ENCODE measurements at regions not wholly inside any gene's neighbourhood (a gene's known extent, or its start where the extent isn't known, plus 50 kb on each side); places are given as distances from the start of the nearest gene placed in this dataset.

DNA sequence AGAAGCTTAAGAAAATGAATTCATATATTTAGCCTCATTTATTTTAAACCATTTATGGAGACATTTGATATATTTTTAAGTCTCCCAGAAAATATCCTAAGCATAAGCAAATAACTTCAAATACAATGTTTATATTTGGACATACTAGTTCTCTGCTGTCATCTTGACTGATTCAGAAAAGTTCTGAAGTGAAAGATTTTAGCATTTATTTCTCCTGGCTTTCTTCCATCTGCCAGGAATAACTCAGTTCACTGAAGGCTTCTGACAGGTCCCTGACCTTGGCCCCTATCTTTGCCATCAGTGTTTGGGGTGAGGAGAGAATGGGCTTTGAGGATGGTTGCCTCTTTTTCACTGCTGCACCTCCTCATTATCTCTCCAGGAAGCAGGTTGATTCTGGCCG is 115.7 kb downstream of the SLIT2 start (continued):
- TF ChIP-seq, protein P1, sequence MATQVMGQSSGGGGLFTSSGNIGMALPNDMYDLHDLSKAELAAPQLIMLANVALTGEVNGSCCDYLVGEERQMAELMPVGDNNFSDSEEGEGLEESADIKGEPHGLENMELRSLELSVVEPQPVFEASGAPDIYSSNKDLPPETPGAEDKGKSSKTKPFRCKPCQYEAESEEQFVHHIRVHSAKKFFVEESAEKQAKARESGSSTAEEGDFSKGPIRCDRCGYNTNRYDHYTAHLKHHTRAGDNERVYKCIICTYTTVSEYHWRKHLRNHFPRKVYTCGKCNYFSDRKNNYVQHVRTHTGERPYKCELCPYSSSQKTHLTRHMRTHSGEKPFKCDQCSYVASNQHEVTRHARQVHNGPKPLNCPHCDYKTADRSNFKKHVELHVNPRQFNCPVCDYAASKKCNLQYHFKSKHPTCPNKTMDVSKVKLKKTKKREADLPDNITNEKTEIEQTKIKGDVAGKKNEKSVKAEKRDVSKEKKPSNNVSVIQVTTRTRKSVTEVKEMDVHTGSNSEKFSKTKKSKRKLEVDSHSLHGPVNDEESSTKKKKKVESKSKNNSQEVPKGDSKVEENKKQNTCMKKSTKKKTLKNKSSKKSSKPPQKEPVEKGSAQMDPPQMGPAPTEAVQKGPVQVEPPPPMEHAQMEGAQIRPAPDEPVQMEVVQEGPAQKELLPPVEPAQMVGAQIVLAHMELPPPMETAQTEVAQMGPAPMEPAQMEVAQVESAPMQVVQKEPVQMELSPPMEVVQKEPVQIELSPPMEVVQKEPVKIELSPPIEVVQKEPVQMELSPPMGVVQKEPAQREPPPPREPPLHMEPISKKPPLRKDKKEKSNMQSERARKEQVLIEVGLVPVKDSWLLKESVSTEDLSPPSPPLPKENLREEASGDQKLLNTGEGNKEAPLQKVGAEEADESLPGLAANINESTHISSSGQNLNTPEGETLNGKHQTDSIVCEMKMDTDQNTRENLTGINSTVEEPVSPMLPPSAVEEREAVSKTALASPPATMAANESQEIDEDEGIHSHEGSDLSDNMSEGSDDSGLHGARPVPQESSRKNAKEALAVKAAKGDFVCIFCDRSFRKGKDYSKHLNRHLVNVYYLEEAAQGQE (IDR thresholded peaks at IDR 0.05; ENCODE audit: unreplicated experiment): no peak
- TF ChIP-seq, protein P2, sequence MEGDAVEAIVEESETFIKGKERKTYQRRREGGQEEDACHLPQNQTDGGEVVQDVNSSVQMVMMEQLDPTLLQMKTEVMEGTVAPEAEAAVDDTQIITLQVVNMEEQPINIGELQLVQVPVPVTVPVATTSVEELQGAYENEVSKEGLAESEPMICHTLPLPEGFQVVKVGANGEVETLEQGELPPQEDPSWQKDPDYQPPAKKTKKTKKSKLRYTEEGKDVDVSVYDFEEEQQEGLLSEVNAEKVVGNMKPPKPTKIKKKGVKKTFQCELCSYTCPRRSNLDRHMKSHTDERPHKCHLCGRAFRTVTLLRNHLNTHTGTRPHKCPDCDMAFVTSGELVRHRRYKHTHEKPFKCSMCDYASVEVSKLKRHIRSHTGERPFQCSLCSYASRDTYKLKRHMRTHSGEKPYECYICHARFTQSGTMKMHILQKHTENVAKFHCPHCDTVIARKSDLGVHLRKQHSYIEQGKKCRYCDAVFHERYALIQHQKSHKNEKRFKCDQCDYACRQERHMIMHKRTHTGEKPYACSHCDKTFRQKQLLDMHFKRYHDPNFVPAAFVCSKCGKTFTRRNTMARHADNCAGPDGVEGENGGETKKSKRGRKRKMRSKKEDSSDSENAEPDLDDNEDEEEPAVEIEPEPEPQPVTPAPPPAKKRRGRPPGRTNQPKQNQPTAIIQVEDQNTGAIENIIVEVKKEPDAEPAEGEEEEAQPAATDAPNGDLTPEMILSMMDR (conservative IDR thresholded peaks at IDR 0.05; ENCODE audit: low read depth in 2 of 2): no peak
- TF ChIP-seq EZH2phosphoT487 (IDR thresholded peaks at IDR 0.05; ENCODE audit: unreplicated experiment) (no peak), POLR2AphosphoS5 (IDR thresholded peaks at IDR 0.05; ENCODE audit: low read depth) (no peak), CREB1 (CRISPR knock-in tag; IDR thresholded peaks at IDR 0.05; ENCODE audit: low read depth) (no peak)

DNA sequence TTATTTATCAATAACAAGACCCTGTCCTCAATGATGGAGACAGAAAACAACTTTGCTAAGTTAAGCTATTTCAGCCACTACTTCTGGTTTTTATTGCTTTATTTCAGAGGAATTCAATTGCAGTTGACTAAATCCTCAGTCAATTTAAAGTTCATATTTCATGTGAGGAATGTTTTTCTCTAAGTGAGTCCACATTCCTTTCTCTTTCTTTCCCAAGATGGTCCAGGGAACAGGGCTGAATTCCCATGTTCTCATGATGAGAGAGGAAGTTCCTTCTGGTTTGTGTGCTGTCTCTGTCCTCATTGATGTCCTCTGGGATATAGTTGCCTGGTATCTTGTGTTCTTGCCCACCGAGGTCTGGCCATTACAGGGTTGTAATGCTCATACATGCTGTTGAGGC is 117.2 kb downstream of the SLIT2 start:
- no peak overlapping the region for H3K4me2 ChIP-seq
- no peak overlapping the region for H3K4me3 ChIP-seq
- no peak for ATAC-seq
- H4K20me1 ChIP-seq (replicated peaks; ENCODE audit: insufficient read depth): no peaks in the 10 kb centered on the region
- Mint-ChIP-seq H3K36me3 (ENCODE audit: low read depth) (no peaks in the 10 kb centered on the region), H3K9me3 (no peaks in the 10 kb centered on the region), H3K4me3 (no peak overlapping the region), H3K27ac (no peak overlapping the region), H3K27me3 (ENCODE audit: insufficient read depth, low read depth, poor library complexity) (peaks cover 2% of the 10 kb centered on the region), H3K4me1 (peaks cover 5% of the 10 kb centered on the region; the same call in 2 of the 3 replicates)
- H2AFZ ChIP-seq: no peak overlapping the region
- no peak for DNase-seq (ENCODE audit: low spot score)
- no peaks in the 10 kb centered on the region for H3K4me1 ChIP-seq (ENCODE audit: insufficient read depth)
- H3K79me2 ChIP-seq (replicated peaks; ENCODE audit: insufficient read depth): no peaks in the 10 kb centered on the region
- TF ChIP-seq JUNB (IDR thresholded peaks at IDR 0.05; ENCODE audit: unreplicated experiment): no peak
- TF ChIP-seq CREB1 (CRISPR knock-in tag; IDR thresholded peaks at IDR 0.05; ENCODE audit: low read depth): no peak
- no peaks in the 10 kb centered on the region for H3K27me3 ChIP-seq (ENCODE audit: insufficient read depth)
- H3K9me2 ChIP-seq (ENCODE audit: insufficient read depth): no peaks in the 10 kb centered on the region
- no peak overlapping the region for H3K27ac ChIP-seq (ENCODE audit: low read depth)
- no peaks in the 10 kb centered on the region for H3F3A ChIP-seq (replicated peaks; ENCODE audit: low read depth)
- H3K36me3 ChIP-seq (ENCODE audit: insufficient read depth): no peaks in the 10 kb centered on the region

DNA sequence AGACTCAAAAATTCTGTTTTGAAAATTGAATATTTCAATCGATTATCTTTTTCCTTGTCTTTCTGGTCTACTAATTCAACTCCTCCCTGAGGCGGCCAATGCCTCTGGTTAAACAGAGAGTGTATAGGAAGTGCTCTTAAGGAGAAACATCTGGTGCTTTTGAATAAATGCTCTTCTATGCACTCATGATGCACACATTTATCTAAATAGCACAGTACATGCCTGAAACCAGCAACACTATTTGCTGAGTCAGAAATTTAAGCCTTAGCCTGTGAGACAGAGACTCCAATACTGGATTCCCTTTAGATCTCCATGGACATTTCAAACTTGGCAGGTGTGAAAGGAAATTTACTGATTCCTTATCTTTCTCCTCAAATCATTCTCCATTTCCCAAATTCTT is 118.6 kb downstream of the SLIT2 start:
- Histone ChIP-seq H3F3A (replicated peaks; ENCODE audit: low read depth) (no peaks in the 10 kb centered on the region), H3K4me2 (no peak overlapping the region), H3K4me1 (ENCODE audit: insufficient read depth) (peaks cover 5% of the 10 kb centered on the region), H3K36me3 (ENCODE audit: insufficient read depth) (no peaks in the 10 kb centered on the region), H3K9me2 (ENCODE audit: insufficient read depth) (no peaks in the 10 kb centered on the region), H2AFZ (no peak overlapping the region), H3K27me3 (ENCODE audit: insufficient read depth) (no peaks in the 10 kb centered on the region), H3K27ac (ENCODE audit: low read depth) (no peak overlapping the region), H4K20me1 (replicated peaks; ENCODE audit: insufficient read depth) (no peaks in the 10 kb centered on the region), H3K79me2 (replicated peaks; ENCODE audit: insufficient read depth) (no peaks in the 10 kb centered on the region), H3K4me3 (no peak overlapping the region)
- H3K27me3 Mint-ChIP-seq (ENCODE audit: insufficient read depth, low read depth, poor library complexity): peaks cover 2% of the 10 kb centered on the region
- no peak overlapping the region for H3K4me3 Mint-ChIP-seq
- no peak for DNase-seq (ENCODE audit: low spot score)
- no peaks in the 10 kb centered on the region for H3K36me3 Mint-ChIP-seq (ENCODE audit: low read depth)
- peaks cover 10% of the 10 kb centered on the region for H3K4me1 Mint-ChIP-seq
- no peak for ATAC-seq
- no peaks in the 10 kb centered on the region for H3K9me3 Mint-ChIP-seq
- H3K27ac Mint-ChIP-seq: no peak overlapping the region
- no peak for TF ChIP-seq NANOG (IDR thresholded peaks at IDR 0.05; ENCODE audit: borderline replicate concordance)
- TF ChIP-seq, protein P2 (conservative IDR thresholded peaks at IDR 0.05; ENCODE audit: low read depth in 2 of 2): no peak
- no peak for TF ChIP-seq ZNF114 (CRISPR knock-in tag; IDR thresholded peaks at IDR 0.05)

All from GM23338 (cell line).